Activated naive CD4-positive, alpha-beta T cell treated with anti-CD3 and anti-CD28 coated beads for 36 hours (primary cell): ENCODE measurements at regions not wholly inside any gene's neighbourhood (a gene's known extent, or its start where the extent isn't known, plus 50 kb on each side); places are given as distances from the start of the nearest gene placed in this dataset.

Experiments used
- CTCF ChIA-PET: fragments of 350-600 bp; sonication (Branson Sonifier 250); formaldehyde crosslinking; loops from one replicate; lab custom pipeline; 2021; ENCODE audit warnings: antibody characterized with exemption; lab: Charles Lee
- DNase-seq: peaks from one replicate; pipeline ENCODE4 v3.0.0-alpha.2; 2020
- H3K27ac Mint-ChIP-seq: one replicate; pipeline ENCODE4 v1.8.0; 2021; ENCODE audit warnings: mild to moderate bottlenecking, mixed read lengths
- H3K27me3 Mint-ChIP-seq: one replicate; pipeline ENCODE4 v1.8.0; 2021; ENCODE audit warnings: low read depth, mixed read lengths
- H3K36me3 Mint-ChIP-seq: one replicate; pipeline ENCODE4 v1.8.0; 2021; ENCODE audit warnings: low read depth, mixed read lengths
- H3K4me1 Mint-ChIP-seq: one replicate; pipeline ENCODE4 v1.8.0; 2021; ENCODE audit warnings: low read depth, mixed read lengths
- H3K4me3 Mint-ChIP-seq: one replicate; pipeline ENCODE4 v1.8.0; 2021; ENCODE audit warnings: mild to moderate bottlenecking, moderate library complexity, mixed read lengths
- H3K9me3 Mint-ChIP-seq: one replicate; pipeline ENCODE4 v1.8.0; 2021; ENCODE audit warnings: mixed read lengths
- intact Hi-C: fragments of 100-400 bp; cut with micrococcal nuclease; formaldehyde crosslinking; loops from one replicate; pipeline ENCODE4 v1.15.1; 2023

DNA sequence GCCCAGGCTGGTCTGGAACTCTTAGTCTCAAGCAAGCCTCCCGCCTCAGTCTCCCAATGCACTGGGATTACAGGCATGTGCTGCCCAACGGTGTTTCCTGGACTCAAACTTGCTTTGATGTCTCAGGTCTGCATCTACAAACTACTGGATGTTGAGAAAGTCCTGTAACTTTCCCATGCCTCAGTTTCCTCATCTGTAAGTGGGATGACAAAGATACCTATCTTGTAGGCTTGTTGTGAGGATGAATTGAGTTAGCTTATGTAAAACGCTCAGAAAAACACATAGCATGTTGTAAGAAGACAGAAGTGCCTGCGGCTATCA is 63.6 kb upstream of the NUDT4 start:
- Mint-ChIP-seq H3K4me1 (peaks cover 6% of the 10 kb centered on the region), H3K27ac (no peak overlapping the region), H3K36me3 (no peaks in the 10 kb centered on the region), H3K27me3 (no peaks in the 10 kb centered on the region), H3K9me3 (no peaks in the 10 kb centered on the region), H3K4me3 (no peak overlapping the region)
- intact Hi-C loops, result no loop called here
- DNase-seq, result no peak
- CTCF ChIA-PET, result no interaction called here

DNA sequence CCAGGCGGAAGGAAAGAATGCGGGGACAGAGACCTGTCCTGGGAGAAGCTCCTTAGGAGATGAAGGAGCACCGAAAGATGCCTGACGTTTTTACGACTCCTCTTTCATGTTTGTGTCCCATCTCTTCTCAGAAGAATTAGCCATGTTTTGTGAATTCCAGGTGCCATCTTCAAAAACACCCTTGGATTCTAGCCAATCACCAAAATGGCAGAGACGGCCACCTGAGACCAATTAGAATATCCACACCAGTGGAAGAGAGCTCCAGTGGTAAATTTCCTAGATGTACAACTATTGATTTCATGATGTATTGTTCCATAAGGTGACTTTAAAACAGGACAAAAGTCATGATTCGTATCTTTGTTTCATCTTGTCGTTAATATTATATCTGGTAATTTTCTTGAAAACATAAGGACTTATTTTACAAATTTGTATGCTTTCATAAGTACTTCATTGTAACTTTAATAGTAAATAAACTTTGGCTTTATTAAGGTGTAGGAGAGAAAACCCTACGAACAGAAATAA is 62.3 kb upstream of the NUDT4 start:
- no peak overlapping the region for H3K27ac Mint-ChIP-seq
- no peak for DNase-seq
- intact Hi-C loops, result no loop called here
- CTCF ChIA-PET, result no interaction called here
- no peak overlapping the region for H3K4me3 Mint-ChIP-seq
- H3K36me3 Mint-ChIP-seq, result no peaks in the 10 kb centered on the region
- no peaks in the 10 kb centered on the region for H3K9me3 Mint-ChIP-seq
- peaks cover 6% of the 10 kb centered on the region for H3K4me1 Mint-ChIP-seq
- no peaks in the 10 kb centered on the region for H3K27me3 Mint-ChIP-seq

DNA sequence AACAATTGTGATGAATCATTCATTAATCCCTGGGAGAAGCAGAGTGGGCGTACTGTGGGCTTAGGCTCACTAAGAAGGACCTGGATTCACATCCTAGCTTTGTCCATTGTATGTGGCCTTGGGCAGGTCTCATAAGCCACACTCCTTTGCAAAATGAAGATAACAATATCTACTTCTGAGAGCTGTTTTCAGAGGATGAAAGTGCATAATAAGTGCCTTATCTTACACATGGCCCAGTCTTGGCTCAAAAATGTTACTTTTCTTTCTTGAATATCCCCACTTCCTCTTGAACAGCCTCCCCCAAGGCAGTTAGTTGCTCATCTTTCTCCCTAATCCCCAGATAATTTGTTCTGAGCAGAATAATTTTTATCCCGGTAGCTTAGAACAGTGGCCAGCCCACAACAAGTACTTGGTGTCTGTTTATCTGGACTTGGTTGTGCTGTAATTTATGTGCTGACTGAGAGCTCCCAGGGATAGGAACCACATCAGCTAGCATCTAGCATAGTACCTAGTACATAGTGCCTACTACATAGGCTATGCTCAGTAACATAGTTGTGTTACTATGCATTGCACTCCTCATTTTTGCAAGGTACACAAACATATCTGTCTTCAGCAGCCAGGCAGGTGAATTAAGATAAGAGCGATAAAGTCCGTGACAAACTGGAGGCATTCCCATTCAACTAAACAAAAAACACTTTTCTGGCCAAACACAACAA is 61.7 kb upstream of the NUDT4 start:
- CTCF ChIA-PET, result no interaction called here
- Mint-ChIP-seq H3K27ac (no peak overlapping the region), H3K4me3 (no peak overlapping the region), H3K9me3 (no peaks in the 10 kb centered on the region), H3K27me3 (no peaks in the 10 kb centered on the region), H3K4me1 (peaks cover 6% of the 10 kb centered on the region), H3K36me3 (no peaks in the 10 kb centered on the region)
- intact Hi-C loops, result no loop called here
- DNase-seq, result no peak

DNA sequence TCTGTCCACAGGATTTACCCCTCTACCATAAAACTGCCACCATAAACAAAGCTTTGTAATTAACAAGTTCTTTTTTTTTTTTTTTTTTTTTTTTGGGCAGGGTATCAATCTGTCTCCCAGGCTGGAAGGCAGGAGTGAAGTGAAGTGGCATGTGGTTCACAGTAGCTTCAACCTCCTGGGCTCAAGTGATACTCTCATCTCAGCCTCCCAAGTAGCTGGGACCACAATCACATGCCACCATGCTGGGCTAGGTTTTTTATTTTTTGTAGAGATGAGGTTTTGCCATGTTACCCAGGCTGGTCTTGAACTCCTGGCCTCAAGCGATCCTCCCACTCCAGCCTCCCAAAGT is 61.1 kb upstream of the NUDT4 start:
- Mint-ChIP-seq H3K9me3 (no peaks in the 10 kb centered on the region), H3K36me3 (no peaks in the 10 kb centered on the region), H3K4me1 (peaks cover 6% of the 10 kb centered on the region), H3K4me3 (no peak overlapping the region), H3K27me3 (no peaks in the 10 kb centered on the region), H3K27ac (no peak overlapping the region)
- CTCF ChIA-PET, result no interaction called here
- intact Hi-C loops, result no loop called here
- DNase-seq, result no peak

DNA sequence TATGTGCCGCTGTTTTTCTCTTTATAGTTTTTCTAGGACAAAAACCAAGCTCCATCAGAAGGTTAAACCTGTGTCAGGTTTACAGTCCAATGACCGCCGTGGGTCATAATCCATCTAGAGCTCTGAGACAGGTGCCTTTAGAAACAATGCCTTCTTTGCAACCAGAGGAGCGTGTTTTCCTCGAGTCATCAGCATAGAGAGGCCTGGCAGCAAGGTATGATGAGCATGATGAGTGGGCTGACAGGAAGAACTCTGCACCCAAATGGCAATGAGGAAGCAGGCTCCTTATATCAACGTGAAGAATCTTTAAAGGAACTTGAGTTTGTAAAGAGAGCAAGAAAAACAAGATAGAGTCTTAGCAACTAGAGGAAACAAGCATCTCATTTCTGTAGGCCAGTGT is 60.5 kb upstream of the NUDT4 start:
- Mint-ChIP-seq H3K9me3 (no peaks in the 10 kb centered on the region), H3K4me1 (peaks cover 6% of the 10 kb centered on the region), H3K36me3 (no peaks in the 10 kb centered on the region), H3K4me3 (no peak overlapping the region), H3K27ac (no peak overlapping the region), H3K27me3 (no peaks in the 10 kb centered on the region)
- DNase-seq, result peak; percentile 17
- CTCF ChIA-PET, result no interaction called here
- intact Hi-C loops, result no loop called here

DNA sequence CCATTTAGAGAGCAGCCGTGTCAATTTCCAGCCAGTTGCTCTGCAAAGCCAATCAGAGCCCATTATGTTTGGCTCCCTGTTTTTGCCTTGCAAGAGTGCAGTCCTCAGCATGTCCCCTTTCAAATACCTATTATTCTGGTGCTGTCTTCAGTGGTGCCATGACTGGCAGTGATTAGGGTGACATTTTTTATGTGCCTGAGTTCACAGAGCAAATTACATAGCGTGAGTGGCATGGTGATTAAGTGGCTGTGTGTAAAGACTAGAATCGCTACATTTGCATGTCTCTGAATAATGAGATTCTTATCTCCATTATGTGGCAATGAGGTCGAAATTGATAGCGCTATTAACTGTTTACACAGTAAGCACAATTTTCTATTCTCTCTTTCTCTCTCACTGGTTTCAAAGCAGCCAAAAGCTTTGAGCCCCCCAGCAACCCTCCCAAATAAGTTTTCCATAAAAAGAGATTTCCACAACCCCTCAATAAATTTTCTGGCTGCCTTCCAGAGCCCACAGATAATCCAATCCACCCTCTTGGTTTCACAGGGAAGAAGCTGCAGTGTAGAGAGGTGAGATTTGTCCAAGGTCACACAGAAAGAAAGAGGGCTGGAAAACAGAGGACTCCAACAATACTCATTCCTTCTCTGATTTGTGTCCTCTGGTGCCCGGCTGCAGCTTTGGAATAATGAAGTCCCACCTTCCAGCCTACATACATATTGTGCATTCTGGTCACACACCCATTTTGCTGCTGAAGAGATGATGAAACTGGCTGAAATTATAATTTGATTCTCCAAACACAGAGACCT is 58.8 kb upstream of the NUDT4 start:
- Mint-ChIP-seq H3K27me3 (no peaks in the 10 kb centered on the region), H3K9me3 (no peaks in the 10 kb centered on the region)

DNA sequence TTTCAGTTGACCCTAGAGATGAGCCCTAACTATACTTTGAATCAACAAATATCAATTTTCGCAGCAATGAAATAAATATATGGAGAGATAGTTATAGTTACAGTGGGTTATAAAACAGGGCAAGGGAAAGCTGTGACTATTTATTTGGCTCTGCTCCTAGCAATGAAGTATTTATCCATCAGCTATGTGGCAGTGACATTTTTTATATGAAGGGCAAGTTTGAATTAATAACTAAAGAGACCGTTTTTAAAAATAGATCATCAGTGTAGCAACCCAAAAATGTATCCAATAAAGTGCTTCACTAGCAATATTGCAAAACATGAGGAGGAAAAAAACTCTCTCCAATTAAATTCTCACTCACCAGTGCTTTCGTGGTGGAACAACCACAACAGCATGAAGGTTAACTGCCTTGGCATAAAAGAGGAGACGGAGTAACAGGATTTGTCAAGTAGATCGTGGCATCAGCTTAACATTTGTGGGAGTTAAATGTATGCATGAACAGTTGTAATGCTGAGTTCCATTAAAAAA is 58.1 kb upstream of the NUDT4 start:
- Mint-ChIP-seq H3K27me3 (no peaks in the 10 kb centered on the region), H3K27ac (no peak overlapping the region), H3K4me3 (no peak overlapping the region), H3K9me3 (no peaks in the 10 kb centered on the region), H3K4me1 (peaks cover 6% of the 10 kb centered on the region), H3K36me3 (no peaks in the 10 kb centered on the region)
- no peak for DNase-seq
- CTCF ChIA-PET, result no interaction called here
- intact Hi-C loops, result no loop called here

More for the DNA sequence above, 58.8 kb upstream of the NUDT4 start:
- Mint-ChIP-seq H3K4me3 (no peak overlapping the region), H3K4me1 (peaks cover 6% of the 10 kb centered on the region), H3K36me3 (no peaks in the 10 kb centered on the region), H3K27ac (no peak overlapping the region)
- CTCF ChIA-PET, result no interaction called here
- DNase-seq, result no peak
- intact Hi-C loops, result no loop called here

DNA sequence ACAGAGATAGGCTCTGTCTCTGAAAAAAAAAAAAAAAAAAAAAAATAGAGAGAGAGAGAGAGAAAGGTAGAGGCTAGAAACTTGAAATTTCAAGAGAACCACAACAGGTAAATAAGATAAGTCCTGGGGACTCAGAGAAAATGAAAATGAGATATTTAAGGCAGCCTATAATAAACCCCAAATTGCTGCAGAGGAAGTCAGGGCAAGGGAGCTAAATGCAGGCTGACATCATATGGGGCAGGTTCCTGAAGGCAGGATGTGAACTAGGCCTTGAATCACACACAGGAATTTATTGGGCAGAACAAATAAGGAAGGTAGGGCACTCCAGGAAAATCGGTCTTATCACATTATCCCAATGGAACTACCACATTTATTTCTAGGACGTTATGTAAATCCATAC is 54.9 kb upstream of the NUDT4 start:
- H3K9me3 Mint-ChIP-seq, result no peaks in the 10 kb centered on the region
- H3K4me3 Mint-ChIP-seq, result no peak overlapping the region
- intact Hi-C loops, result no loop called here
- no peaks in the 10 kb centered on the region for H3K4me1 Mint-ChIP-seq
- DNase-seq, result no peak
- H3K36me3 Mint-ChIP-seq, result no peaks in the 10 kb centered on the region
- no peaks in the 10 kb centered on the region for H3K27me3 Mint-ChIP-seq
- CTCF ChIA-PET, result no interaction called here
- H3K27ac Mint-ChIP-seq, result peak overlapping the region; percentile 26

DNA sequence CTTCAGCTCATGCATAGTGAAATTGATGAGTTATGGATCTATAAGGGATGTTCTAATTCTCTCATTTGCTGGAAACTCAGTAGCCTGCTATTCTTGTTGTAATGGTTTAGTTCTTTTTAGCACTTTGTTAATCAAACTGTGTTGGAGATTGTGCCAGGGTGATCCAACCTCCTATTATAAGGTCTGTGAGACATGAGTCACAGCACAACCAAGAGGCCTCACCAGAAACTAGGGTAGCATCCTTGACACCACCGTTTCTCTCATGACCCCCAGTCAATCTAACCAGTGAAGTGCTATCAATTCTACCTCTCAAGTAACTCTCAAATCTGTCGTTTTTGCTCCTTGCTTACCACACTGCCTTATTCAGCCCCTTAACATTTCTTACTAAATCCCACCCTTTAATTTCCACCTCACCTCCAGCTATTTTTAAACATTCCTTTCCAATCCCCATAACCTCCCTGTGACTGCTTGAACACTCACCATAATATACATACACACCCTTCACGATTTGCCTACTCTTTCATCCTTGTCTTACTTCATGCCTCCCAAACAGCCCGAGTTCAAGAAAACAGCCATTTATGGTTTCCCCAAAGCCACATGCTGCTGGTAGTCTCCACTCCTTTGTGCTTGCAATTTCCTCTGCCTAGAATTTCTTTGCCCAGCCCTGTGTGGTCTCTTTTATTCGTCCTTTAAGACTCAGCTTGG is 53.9 kb upstream of the NUDT4 start:
- Mint-ChIP-seq H3K36me3 (no peaks in the 10 kb centered on the region), H3K27me3 (no peaks in the 10 kb centered on the region), H3K9me3 (no peaks in the 10 kb centered on the region), H3K4me3 (no peak overlapping the region), H3K27ac (no peak overlapping the region), H3K4me1 (no peaks in the 10 kb centered on the region)
- no peak for DNase-seq
- CTCF ChIA-PET, result interaction anchor here (0.7 kb wide), 1 partner anchor 11 kb away, joined by 5 read pairs; no protein-coding TSS in a partner anchor
- intact Hi-C loops, result no loop called here

DNA sequence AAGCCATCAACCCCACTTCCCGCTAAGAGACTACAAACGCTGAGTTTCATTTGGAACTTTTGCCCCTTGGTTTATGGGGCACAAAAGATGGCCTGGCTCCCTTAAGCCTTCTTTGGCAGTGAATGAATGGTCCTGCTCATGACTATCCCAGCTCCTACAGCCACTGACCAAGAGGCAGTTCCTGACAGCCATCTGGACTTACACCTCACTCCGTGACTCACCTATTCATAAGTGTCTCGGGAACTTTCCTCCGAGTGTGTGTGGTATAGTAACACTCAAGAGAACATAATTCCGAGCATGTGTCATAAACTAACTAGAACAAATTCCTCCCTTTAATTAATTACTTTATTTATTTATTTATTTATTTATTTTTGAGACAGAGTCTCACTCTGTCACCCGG is 51.9 kb upstream of the NUDT4 start:
- intact Hi-C loops, result no loop called here
- no peak for DNase-seq
- CTCF ChIA-PET, result no interaction called here
- no peak overlapping the region for H3K27ac Mint-ChIP-seq
- no peaks in the 10 kb centered on the region for H3K4me1 Mint-ChIP-seq
- H3K27me3 Mint-ChIP-seq, result no peaks in the 10 kb centered on the region
- no peaks in the 10 kb centered on the region for H3K9me3 Mint-ChIP-seq
- H3K4me3 Mint-ChIP-seq, result no peak overlapping the region
- no peaks in the 10 kb centered on the region for H3K36me3 Mint-ChIP-seq
